Hematopoietic multipotent progenitor cell treated with erythropoietin and hydrocortisone succinate and interleukin-3 and kit ligand, for 6 days (in vitro differentiated cells): ENCODE measurements at regions not wholly inside any gene's neighbourhood (a gene's known extent, or its start where the extent isn't known, plus 50 kb on each side); places are given as distances from the start of the nearest gene placed in this dataset.
"Not testable (repeated sequence)": the region's sequence is repeated elsewhere in the genome, so short reads cannot be mapped to it uniquely, and the experiment has no call there.

Experiments used
- DNase-seq: peaks from one replicate; pipeline ENCODE4 v3.0.0-alpha.2; 2015

DNA sequence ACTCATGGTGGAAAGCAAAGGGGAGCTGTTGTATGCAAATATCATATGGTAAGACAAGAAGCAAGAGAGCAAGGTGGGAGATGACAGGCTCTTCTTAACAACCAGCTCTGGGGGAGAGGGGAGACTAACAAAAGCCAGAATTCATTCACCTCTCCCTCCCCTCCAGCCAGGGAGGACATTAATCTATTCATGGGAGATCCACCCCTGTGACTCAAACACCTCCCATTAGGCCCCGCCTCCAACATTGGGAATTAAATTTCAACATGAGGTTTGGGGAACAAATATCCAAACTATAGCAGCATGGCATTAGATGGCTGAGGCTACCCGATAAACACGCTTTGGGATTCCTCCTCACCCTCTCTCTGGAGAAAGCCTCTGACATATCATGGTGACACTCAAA lies 210.6 kb downstream of the RHOU start:
- no peak for DNase-seq

DNA sequence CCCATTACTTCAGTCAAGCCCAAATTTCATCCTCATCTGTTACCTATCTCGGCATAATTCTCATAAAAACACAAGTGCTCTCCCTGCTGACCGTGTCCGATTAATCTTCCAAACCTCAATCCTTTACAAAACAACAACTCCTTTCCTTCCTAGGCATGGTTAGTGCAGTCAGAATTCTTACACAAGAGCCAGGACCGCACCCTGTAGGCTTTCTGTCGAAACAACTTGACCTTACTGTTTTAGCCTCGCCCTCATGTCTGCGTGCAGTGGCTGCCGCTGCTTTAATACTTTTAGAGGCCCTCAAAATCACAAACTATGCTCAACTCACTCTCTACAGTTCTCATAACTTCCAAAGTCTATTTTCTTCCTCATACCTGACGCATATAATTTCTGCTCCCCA lies 214.3 kb downstream of the RHOU start:
- DNase-seq: not testable (repeated sequence)

- no peak for DNase-seq
Measured at GRCh38 chr1:228953207-228953606, 217.9 kb downstream of the RHOU start.

- not testable (repeated sequence) for DNase-seq
Measured at GRCh38 chr1:228953808-228954207, 218.5 kb downstream of the RHOU start.

DNA sequence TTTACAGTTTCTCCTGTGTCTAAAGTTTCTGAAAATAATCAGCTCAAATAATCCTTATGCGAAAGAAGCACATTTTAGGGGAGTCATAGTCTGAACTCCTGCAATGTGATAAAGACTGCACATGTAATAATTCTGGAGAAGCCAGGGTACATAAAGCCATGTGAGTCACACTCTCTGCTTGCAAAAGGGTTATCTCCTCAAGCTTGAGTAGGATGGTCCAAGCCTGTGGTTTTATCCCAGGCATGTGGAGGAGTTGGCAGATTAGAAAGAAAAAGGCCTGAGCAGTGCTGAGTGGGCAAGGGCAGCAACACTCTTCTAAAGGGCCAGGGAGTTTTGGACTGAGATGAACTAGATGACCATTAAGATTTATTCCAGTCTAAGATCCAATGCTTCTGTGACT lies 220.4 kb downstream of the RHOU start:
- peak; percentile 88 for DNase-seq

- DNase-seq: no peak
Measured at GRCh38 chr1:228956864-228957263, 221.6 kb downstream of the RHOU start.

DNA sequence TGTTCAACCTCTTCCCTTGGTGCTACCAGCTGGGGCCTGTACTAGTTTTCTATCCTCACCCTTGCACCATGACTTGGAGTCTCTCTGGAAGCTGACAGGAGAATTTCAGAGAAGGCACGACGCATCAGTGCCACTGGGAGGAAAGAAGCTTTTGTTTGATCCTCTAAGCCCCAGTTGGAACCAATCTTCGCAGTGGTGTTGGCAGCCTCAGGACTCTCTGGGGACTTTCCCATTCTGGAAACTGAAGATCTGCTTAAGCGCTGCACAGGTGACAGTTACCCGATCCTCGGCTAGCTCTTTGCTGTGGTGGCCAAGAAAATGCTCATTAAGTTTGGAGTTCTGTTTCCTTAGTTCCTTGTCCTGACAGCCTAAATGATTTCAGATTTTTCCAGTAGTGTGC lies 222.3 kb downstream of the RHOU start:
- no peak for DNase-seq

GRCh38 chr1:228958121-228958520 lies 222.8 kb downstream of the RHOU start:
- DNase-seq: no peak

- DNase-seq: no peak
Measured at GRCh38 chr1:228958741-228959140, 223.5 kb downstream of the RHOU start.

DNA sequence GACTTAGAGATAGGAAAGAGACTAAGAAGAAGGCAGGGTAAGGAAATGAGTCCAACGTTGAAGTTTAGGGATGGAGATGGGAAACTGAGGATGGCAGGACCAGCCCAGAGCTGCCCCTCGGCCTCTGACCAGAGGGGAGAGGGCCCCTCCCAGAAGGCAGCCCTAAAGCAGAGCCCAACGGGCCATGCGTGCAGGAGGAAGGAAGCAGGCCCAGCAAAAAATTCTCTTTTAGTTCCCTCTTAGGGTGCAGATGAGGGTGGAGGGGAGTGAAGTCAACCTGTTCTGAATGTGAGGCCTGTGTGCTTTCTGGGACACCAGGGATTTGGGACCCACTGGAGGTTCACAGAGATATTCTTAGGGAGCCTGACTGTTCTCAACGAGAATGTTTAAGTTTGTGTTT lies 225.4 kb downstream of the RHOU start:
- no peak for DNase-seq

- no peak for DNase-seq
Measured at GRCh38 chr1:228961511-228961910, 226.2 kb downstream of the RHOU start.

DNA sequence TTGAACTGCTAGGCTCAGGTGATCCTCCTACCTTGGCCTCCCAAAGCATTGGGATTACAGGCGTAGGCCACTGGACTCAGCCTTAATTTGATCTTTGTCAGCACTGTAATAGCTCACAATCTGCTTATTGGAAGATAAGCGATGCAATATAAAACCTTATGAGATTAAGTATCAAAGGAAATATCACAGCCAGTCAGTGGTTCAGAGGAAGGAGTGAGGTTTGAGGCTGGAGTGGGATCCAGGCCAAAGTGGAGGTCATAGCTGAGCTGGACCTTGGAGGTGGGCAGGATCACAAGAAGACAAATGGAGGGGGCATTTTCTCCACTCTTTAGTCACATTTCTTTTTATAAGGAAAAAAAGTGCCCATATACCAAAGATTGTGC lies 228.5 kb downstream of the RHOU start:
- no peak for DNase-seq

DNA sequence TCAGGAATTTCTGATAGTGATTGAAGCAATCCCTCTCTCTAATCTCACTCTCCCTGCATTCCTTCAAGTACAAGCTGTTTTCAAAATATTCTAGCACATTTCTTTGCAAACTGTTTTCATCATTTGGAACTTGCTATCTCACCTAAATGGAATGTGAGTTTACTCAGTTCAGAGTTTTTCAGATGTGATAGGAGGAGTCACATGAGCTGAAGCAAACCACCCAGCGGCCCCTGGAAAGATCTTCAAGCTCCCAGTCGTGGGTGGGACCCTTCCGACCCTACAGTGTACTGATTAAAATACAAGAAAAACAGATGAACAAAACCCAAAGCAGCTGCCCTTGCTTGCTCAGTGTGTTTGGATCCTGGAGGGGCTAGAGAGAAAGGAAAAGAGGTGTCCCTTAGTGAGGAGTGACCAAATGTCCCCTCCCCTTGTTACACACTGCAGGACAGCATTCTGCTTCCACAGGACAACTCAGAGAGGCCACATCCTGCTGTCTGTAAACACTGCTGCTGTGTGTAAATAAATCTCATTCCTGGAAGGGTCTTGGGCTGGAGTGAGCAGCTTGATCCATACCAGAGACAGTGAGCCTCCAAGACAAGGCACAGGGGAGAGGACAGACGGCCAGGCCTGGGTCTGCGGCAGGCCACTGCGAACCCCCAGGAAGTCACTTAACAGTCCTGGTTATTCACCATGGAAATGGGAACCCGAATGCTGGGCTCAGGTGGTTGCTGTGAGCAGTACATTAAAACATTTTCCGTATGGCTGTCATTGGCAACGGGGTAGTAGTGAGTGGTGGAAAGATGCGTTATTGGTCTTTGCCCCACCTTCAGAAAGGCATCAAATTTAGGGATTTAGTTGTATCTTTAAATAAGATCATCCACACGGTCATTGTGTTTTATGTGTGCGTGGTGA lies 229.2 kb downstream of the RHOU start:
- DNase-seq: peak; percentile 33

- no peak for DNase-seq
Measured at GRCh38 chr1:228968891-228969606, 233.8 kb downstream of the RHOU start.

- DNase-seq: no peak
Measured at GRCh38 chr1:228969953-228970800, 234.9 kb downstream of the RHOU start.

DNA sequence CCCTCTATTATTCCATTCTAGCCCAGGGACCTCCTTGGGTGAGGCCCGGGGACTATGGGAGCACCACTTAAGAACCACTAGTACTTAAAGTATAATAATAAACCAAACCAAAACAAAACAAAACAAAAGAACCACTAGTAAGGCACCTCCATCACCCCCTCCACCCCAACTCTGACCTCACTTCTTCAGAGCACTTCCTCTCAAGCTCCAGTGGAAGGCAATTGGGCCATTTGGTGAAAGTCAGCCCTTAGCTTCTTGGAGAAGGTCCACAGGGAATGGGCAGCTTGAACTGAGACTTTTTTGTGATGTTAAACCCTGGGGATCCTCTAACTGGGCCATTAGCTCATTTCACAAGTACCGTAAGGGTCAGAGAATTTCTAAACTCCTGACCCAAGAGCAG lies 237.3 kb downstream of the RHOU start:
- no peak for DNase-seq

DNA sequence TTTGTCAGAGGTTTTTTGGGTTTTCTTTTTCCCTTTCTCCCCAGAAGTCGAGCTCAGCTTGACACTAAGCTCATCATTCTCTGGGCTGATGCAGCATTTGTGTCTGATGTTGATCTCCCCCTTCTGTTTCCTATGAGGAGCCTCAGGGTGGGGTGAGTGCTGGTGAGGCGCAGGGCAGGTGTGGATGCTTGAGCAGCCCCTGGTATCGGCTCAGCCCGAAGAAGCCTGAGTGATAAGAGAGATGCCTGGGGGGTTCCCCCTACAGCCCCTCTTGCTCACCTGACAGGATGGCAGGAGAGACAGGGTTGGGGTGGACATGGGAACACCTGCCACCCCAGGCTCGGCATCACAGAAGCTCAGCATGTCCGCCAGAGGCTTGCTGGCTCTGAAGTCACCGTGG lies 239.0 kb downstream of the RHOU start:
- no peak for DNase-seq

GRCh38 chr1:228975238-228975907 lies 240.1 kb downstream of the RHOU start:
- no peak for DNase-seq

DNA sequence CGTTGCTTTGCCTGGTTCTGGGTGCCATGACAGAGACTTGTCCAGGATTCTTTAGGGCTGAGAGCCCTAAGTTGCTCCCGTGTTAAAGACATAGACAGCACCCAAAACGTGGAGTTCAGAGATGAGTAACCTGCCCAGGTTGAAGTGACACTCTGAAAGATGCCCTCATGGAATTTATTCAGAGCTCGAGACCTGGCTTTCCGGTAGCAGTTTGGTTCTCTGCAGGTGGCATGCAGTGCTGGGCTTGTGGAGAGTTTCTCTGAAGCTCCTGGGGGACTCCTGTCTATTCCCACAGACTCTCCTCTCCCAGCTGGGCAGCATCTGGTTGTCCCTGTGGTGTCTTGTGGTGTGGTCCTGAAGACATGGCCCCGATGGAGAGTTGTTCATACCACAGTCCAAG lies 241.0 kb downstream of the RHOU start:
- no peak for DNase-seq

- no peak for DNase-seq
Measured at GRCh38 chr1:228977307-228977706, 242.0 kb downstream of the RHOU start.

GRCh38 chr1:228977741-228978140 lies 242.5 kb downstream of the RHOU start:
- no peak for DNase-seq

DNA sequence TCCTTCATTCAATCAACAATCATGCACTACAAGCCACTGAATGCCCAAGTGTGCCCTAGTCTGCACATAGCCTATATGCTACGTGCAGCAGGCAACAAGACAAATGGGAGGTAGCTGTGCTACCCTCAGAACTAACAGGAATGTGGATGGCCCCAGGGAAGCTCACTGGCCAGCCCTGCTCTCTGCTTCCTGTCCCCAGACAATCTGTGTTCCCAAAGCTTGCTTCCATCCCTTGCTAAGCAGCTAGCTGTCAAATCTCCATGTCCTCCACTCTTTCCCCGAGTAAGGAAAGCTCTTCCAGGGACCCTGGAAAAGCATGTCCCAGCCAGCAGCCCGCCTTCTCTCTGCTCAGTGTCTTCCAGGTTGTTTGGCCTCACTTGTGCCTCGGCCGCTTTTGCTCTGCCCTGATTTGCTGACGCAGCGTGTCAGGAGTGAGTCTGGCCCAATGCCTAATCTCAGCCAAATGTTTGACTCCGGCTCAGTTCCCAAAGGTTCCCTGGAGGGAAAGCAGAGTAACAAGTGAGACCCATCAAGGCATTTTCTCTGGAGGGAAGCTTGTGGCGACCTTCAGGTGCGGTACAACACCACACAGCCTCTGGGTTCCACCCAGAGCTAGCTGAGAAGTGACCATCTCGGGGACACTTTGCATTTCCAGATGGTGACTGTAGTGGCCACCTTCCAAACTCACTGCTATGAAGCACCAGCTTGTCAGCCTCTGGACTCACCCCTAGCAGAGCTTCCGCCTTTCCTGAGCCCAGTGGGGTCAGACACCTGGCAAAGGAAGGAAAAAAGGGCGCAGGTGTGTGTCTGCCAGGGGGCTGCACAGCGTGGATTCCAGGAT lies 243.4 kb downstream of the RHOU start:
- DNase-seq: no peak
